ENCODE measurements at regions not wholly inside any gene's neighbourhood (a gene's known extent, or its start where the extent isn't known, plus 50 kb on each side); places are given as distances from the start of the nearest gene placed in this dataset.

DNA sequence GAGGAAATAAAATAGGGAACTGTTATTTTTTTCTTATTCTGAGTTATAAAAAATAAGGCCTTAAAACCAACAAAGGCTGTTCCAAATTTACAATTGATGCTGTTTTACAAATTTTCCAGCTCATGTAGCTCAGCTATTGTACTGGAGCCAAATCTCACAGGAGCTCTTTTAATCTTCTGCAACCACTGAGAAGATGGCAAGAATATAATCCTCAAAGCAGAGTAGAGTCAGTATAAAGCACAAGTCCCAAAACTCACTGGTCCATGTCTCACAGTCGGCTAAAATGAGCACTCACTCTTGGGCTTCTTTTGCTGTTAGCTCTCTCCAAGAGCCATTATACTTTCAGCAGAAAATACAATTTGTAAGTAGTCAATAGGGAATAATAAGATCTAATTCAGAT lies 1074.4 kb upstream of the PRR20A start (continued):
- TF ChIP-seq, protein P1, sequence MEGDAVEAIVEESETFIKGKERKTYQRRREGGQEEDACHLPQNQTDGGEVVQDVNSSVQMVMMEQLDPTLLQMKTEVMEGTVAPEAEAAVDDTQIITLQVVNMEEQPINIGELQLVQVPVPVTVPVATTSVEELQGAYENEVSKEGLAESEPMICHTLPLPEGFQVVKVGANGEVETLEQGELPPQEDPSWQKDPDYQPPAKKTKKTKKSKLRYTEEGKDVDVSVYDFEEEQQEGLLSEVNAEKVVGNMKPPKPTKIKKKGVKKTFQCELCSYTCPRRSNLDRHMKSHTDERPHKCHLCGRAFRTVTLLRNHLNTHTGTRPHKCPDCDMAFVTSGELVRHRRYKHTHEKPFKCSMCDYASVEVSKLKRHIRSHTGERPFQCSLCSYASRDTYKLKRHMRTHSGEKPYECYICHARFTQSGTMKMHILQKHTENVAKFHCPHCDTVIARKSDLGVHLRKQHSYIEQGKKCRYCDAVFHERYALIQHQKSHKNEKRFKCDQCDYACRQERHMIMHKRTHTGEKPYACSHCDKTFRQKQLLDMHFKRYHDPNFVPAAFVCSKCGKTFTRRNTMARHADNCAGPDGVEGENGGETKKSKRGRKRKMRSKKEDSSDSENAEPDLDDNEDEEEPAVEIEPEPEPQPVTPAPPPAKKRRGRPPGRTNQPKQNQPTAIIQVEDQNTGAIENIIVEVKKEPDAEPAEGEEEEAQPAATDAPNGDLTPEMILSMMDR (IDR thresholded peaks at IDR 0.05; ENCODE audit: low read depth, low read length, missing input control): no peak
- no peak for TF ChIP-seq HNF4A (conservative IDR thresholded peaks at IDR 0.05)

DNA sequence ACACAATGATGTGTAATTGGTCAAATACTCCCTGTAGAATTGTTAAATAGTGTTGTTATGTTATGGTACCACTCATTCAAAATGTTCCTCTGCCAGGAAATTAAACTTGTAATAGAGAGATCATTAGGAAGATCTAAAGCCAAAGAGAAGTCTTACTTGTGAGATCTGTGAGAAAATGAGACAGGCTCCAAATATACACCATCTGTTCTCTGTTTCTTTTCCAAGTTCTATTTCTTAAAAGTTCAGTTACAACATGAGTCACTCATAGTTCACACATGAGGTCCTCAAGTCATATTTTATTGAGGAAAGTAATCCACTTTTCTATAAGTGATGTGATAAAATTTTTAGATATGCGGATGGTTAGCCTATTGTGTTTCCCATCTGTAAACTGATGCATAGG lies 1038.1 kb upstream of the PRR20A start:
- 91% methylated on average over 1 of the region's 1 CpG for WGBS
- Histone ChIP-seq H3K4me3 (ENCODE audit: low read depth in 1 of 3, low read length in 3 of 3) (no peak overlapping the region), H3K9ac (ENCODE audit: low read depth in 1 of 2, low read length in 2 of 2) (no peak overlapping the region), H3K36me3 (ENCODE audit: control insufficient read depth in 4 of 4, insufficient read depth in 3 of 4, low read depth in 1 of 4, low read length in 3 of 4) (no peaks in the 10 kb centered on the region), H3K9me3 (ENCODE audit: control insufficient read depth in 4 of 4, low read length in 3 of 4) (no peaks in the 10 kb centered on the region), H3K4me1 (ENCODE audit: control insufficient read depth in 4 of 4, insufficient read depth in 4 of 4, low read length in 3 of 4) (no peaks in the 10 kb centered on the region), H3K27ac (ENCODE audit: low read depth in 1 of 2, low read length in 2 of 2) (no peak overlapping the region), H3K27me3 (ENCODE audit: control insufficient read depth in 4 of 4, insufficient read depth in 4 of 4, low read length in 3 of 4) (no peaks in the 10 kb centered on the region)
- TF ChIP-seq FOXA2 (IDR thresholded peaks at IDR 0.05): no peak
- TF ChIP-seq YY1 (IDR thresholded peaks at IDR 0.05): no peak
- TF ChIP-seq, protein P2, sequence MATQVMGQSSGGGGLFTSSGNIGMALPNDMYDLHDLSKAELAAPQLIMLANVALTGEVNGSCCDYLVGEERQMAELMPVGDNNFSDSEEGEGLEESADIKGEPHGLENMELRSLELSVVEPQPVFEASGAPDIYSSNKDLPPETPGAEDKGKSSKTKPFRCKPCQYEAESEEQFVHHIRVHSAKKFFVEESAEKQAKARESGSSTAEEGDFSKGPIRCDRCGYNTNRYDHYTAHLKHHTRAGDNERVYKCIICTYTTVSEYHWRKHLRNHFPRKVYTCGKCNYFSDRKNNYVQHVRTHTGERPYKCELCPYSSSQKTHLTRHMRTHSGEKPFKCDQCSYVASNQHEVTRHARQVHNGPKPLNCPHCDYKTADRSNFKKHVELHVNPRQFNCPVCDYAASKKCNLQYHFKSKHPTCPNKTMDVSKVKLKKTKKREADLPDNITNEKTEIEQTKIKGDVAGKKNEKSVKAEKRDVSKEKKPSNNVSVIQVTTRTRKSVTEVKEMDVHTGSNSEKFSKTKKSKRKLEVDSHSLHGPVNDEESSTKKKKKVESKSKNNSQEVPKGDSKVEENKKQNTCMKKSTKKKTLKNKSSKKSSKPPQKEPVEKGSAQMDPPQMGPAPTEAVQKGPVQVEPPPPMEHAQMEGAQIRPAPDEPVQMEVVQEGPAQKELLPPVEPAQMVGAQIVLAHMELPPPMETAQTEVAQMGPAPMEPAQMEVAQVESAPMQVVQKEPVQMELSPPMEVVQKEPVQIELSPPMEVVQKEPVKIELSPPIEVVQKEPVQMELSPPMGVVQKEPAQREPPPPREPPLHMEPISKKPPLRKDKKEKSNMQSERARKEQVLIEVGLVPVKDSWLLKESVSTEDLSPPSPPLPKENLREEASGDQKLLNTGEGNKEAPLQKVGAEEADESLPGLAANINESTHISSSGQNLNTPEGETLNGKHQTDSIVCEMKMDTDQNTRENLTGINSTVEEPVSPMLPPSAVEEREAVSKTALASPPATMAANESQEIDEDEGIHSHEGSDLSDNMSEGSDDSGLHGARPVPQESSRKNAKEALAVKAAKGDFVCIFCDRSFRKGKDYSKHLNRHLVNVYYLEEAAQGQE (IDR thresholded peaks at IDR 0.05): no peak
- TF ChIP-seq, protein P3, sequence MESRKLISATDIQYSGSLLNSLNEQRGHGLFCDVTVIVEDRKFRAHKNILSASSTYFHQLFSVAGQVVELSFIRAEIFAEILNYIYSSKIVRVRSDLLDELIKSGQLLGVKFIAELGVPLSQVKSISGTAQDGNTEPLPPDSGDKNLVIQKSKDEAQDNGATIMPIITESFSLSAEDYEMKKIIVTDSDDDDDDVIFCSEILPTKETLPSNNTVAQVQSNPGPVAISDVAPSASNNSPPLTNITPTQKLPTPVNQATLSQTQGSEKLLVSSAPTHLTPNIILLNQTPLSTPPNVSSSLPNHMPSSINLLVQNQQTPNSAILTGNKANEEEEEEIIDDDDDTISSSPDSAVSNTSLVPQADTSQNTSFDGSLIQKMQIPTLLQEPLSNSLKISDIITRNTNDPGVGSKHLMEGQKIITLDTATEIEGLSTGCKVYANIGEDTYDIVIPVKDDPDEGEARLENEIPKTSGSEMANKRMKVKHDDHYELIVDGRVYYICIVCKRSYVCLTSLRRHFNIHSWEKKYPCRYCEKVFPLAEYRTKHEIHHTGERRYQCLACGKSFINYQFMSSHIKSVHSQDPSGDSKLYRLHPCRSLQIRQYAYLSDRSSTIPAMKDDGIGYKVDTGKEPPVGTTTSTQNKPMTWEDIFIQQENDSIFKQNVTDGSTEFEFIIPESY (IDR thresholded peaks at IDR 0.05): no peak
- TF ChIP-seq HNF4G (IDR thresholded peaks at IDR 0.05): no peak
- TF ChIP-seq NR2F2 (IDR thresholded peaks at IDR 0.05): no peak
- TF ChIP-seq HNF4A (conservative IDR thresholded peaks at IDR 0.05): no peak
- TF ChIP-seq, protein P4, sequence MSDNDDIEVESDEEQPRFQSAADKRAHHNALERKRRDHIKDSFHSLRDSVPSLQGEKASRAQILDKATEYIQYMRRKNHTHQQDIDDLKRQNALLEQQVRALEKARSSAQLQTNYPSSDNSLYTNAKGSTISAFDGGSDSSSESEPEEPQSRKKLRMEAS (IDR thresholded peaks at IDR 0.05): no peak
- no peak for TF ChIP-seq EGR1 (IDR thresholded peaks at IDR 0.05; ENCODE audit: low read depth in 2 of 2)
- TF ChIP-seq SP1 (IDR thresholded peaks at IDR 0.05): no peak
- no peak for TF ChIP-seq RAD21 (IDR thresholded peaks at IDR 0.05)
- TF ChIP-seq, protein P5, sequence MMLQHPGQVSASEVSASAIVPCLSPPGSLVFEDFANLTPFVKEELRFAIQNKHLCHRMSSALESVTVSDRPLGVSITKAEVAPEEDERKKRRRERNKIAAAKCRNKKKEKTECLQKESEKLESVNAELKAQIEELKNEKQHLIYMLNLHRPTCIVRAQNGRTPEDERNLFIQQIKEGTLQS (IDR thresholded peaks at IDR 0.05): no peak
- no peak for TF ChIP-seq TAF1 (conservative IDR thresholded peaks at IDR 0.05)
- no peak for TF ChIP-seq GABPA (IDR thresholded peaks at IDR 0.05 in 1 of 2, conservative IDR thresholded peaks at IDR 0.05 in 1 of 2)
- TF ChIP-seq FOXA1 (IDR thresholded peaks at IDR 0.05): no peak
- TF ChIP-seq RXRA (IDR thresholded peaks at IDR 0.05): no peak
- DNase-seq (ENCODE audit: low spot score): no peak
